ENCODE measurements at regions not wholly inside any gene's neighbourhood (a gene's known extent, or its start where the extent isn't known, plus 50 kb on each side); places are given as distances from the start of the nearest gene placed in this dataset.

GRCh38 chr10:113493882-113494301, 59.0 kb upstream of the HABP2 start:
- H3K27me3 Mint-ChIP-seq (ENCODE audit: insufficient read depth): peaks cover 28% of the 10 kb centered on the region
- Histone ChIP-seq H3K36me3 (ENCODE audit: control insufficient read depth, insufficient read depth, low read length) (no peaks in the 10 kb centered on the region), H3K9me3 (ENCODE audit: control insufficient read depth, low read length) (no peaks in the 10 kb centered on the region), H3K4me1 (ENCODE audit: control insufficient read depth, insufficient read depth, low read length) (no peaks in the 10 kb centered on the region), H3K27me3 (ENCODE audit: control insufficient read depth, insufficient read depth, low read length, poor library complexity, severe bottlenecking) (peaks cover 10% of the 10 kb centered on the region), H3K27ac (ENCODE audit: low read depth, low read length) (no peak overlapping the region), H3K9ac (ENCODE audit: extremely low read depth, low read length, poor library complexity, severe bottlenecking) (no peak overlapping the region), H3K4me3 (ENCODE audit: low read length) (no peak overlapping the region)
- no peak overlapping the region for H3K27ac Mint-ChIP-seq
- WGBS, 2 experiments (ENCODE audit: insufficient coverage in 1 of 2, insufficient read length in 1 of 2): 77 to 80% methylated on average over 2 to 5 of the region's 5 CpGs
- no peak for DNase-seq
- no peaks in the 10 kb centered on the region for H3K9me3 Mint-ChIP-seq
- peaks cover 2% of the 10 kb centered on the region for H3K4me1 Mint-ChIP-seq
- TF ChIP-seq, protein P1, sequence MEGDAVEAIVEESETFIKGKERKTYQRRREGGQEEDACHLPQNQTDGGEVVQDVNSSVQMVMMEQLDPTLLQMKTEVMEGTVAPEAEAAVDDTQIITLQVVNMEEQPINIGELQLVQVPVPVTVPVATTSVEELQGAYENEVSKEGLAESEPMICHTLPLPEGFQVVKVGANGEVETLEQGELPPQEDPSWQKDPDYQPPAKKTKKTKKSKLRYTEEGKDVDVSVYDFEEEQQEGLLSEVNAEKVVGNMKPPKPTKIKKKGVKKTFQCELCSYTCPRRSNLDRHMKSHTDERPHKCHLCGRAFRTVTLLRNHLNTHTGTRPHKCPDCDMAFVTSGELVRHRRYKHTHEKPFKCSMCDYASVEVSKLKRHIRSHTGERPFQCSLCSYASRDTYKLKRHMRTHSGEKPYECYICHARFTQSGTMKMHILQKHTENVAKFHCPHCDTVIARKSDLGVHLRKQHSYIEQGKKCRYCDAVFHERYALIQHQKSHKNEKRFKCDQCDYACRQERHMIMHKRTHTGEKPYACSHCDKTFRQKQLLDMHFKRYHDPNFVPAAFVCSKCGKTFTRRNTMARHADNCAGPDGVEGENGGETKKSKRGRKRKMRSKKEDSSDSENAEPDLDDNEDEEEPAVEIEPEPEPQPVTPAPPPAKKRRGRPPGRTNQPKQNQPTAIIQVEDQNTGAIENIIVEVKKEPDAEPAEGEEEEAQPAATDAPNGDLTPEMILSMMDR (conservative IDR thresholded peaks at IDR 0.05): no peak
- H3K4me3 Mint-ChIP-seq: no peak overlapping the region
- H3K36me3 Mint-ChIP-seq (ENCODE audit: low read depth): no peaks in the 10 kb centered on the region

DNA sequence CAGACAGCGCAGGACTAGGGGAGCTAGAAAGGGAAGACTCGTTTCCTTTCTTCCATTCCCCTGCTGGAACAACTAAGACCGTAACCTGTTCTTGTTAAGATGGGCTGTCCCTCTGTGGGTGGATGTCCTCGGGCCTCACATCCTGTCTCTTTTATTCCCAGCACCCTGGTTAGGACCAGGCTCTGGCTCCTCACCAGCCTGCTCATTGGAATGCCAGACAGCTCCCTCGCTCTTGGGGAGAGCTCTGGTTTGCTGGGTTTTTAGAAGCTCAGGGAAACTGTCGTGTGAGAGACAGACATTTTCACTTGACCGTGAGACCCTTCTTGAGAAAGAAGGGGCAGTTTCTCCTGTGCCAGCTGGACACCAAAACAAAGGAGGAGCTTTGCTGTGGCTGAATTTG, 58.1 kb upstream of the HABP2 start:
- Histone ChIP-seq H3K36me3 (ENCODE audit: control insufficient read depth, insufficient read depth, low read length) (no peaks in the 10 kb centered on the region), H3K27me3 (ENCODE audit: control insufficient read depth, insufficient read depth, low read length, poor library complexity, severe bottlenecking) (peaks cover 10% of the 10 kb centered on the region), H3K9ac (ENCODE audit: extremely low read depth, low read length, poor library complexity, severe bottlenecking) (no peak overlapping the region), H3K27ac (ENCODE audit: low read depth, low read length) (no peak overlapping the region), H3K4me3 (ENCODE audit: low read length) (no peak overlapping the region), H3K4me1 (ENCODE audit: control insufficient read depth, insufficient read depth, low read length) (no peaks in the 10 kb centered on the region), H3K9me3 (ENCODE audit: control insufficient read depth, low read length) (no peaks in the 10 kb centered on the region)
- no peak overlapping the region for H3K4me3 Mint-ChIP-seq
- WGBS, 2 experiments (ENCODE audit: insufficient coverage in 1 of 2, insufficient read length in 1 of 2): 85 to 88% methylated on average over 5 to 7 of the region's 7 CpGs
- no peak overlapping the region for H3K27ac Mint-ChIP-seq
- H3K4me1 Mint-ChIP-seq: peaks cover 8% of the 10 kb centered on the region
- no peak for DNase-seq
- H3K9me3 Mint-ChIP-seq: no peaks in the 10 kb centered on the region
- H3K36me3 Mint-ChIP-seq (ENCODE audit: low read depth): no peaks in the 10 kb centered on the region
- H3K27me3 Mint-ChIP-seq (ENCODE audit: insufficient read depth): peaks cover 25% of the 10 kb centered on the region
- TF ChIP-seq, protein P1 (conservative IDR thresholded peaks at IDR 0.05): no peak

GRCh38 chr10:113495553-113495952, 57.3 kb upstream of the HABP2 start:
- H3K27me3 Mint-ChIP-seq (ENCODE audit: insufficient read depth): peaks cover 25% of the 10 kb centered on the region
- Histone ChIP-seq H3K4me3 (ENCODE audit: low read length) (no peak overlapping the region), H3K27ac (ENCODE audit: low read depth, low read length) (no peak overlapping the region), H3K9me3 (ENCODE audit: control insufficient read depth, low read length) (no peaks in the 10 kb centered on the region), H3K4me1 (ENCODE audit: control insufficient read depth, insufficient read depth, low read length) (no peaks in the 10 kb centered on the region), H3K9ac (ENCODE audit: extremely low read depth, low read length, poor library complexity, severe bottlenecking) (no peak overlapping the region), H3K36me3 (ENCODE audit: control insufficient read depth, insufficient read depth, low read length) (no peaks in the 10 kb centered on the region), H3K27me3 (ENCODE audit: control insufficient read depth, insufficient read depth, low read length, poor library complexity, severe bottlenecking) (peaks cover 10% of the 10 kb centered on the region)
- H3K27ac Mint-ChIP-seq: no peak overlapping the region
- peaks cover 10% of the 10 kb centered on the region for H3K4me1 Mint-ChIP-seq
- 94 to 100% methylated on average over 2 to 8 of the region's 8 CpGs for WGBS, 2 experiments (ENCODE audit: insufficient coverage in 1 of 2, insufficient read length in 1 of 2)
- TF ChIP-seq, protein P1 (conservative IDR thresholded peaks at IDR 0.05): no peak
- H3K9me3 Mint-ChIP-seq: no peaks in the 10 kb centered on the region
- no peaks in the 10 kb centered on the region for H3K36me3 Mint-ChIP-seq (ENCODE audit: low read depth)
- no peak overlapping the region for H3K4me3 Mint-ChIP-seq
- no peak for DNase-seq
